GM21723 (cell line): ENCODE measurements at regions not wholly inside any gene's neighbourhood (a gene's known extent, or its start where the extent isn't known, plus 50 kb on each side); places are given as distances from the start of the nearest gene placed in this dataset.
"Not testable (repeated sequence)": the region's sequence is repeated elsewhere in the genome, so short reads cannot be mapped to it uniquely, and the experiment has no call there.

ENCODE experiments used
- ATAC-seq: cut with Tn5 transposase; IDR thresholded peaks from one replicate; pipeline ENCODE4 v1.9.1; 2021; ENCODE audit warnings: mild to moderate bottlenecking, moderate library complexity; ENCODE audit not compliant: unreplicated experiment

DNA sequence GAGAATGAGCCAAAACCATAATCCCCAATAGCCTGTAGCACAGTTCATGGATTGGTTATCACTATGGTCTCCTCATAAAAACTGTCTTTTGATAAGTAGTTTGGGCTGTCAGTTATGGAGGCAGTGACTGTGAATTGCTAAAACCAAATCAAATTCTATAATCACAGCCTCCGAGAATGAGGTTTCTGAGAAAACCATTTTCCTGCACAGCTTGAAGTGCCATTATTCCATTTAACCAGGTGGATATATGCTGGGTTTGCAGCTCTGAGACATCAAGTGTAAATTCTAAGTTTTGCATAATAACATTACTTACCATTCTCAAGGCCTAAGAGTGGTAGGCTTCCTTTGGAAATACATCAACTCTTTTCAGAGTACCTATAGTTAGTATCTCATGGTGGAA is 485.4 kb downstream of the FRK start:
- no peak for ATAC-seq

DNA sequence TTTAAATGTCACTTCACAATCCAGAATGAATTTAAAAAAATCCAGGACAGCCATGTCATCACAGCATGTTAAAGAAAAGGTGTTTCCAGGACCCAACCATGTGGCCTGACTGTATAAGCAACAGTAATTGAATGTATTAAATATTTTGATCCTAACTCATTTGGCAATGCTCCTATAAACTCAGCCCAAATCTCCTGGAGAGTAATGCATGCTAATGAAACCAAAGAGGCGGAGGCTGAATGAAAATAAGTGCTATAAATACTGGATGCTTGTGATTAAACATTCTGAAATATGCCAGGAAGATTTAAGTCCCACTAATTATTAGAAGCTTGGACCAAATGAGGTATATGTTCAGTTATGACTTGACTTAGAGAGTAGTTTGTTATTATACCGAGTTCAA is 486.8 kb downstream of the FRK start:
- ATAC-seq: no peak

DNA sequence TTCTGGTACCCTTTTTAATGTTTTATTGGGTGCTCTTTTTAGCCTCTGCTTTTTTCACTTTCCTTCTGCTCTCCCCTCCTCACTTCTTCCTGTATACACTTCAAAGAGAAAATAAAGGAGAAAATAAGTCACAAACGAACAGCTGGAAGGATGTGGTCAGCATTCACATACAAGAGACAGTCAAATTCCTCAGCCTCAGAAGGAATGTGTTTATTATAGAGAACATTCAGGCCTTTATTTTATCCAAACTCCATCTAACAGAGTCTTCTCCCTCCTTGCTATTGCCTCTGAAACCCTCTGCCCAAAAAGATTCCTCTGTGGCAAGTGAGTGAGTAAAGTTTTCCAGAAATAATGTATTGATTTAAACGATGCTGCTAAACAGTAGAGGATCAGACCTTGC is 490.4 kb downstream of the FRK start:
- no peak for ATAC-seq

DNA sequence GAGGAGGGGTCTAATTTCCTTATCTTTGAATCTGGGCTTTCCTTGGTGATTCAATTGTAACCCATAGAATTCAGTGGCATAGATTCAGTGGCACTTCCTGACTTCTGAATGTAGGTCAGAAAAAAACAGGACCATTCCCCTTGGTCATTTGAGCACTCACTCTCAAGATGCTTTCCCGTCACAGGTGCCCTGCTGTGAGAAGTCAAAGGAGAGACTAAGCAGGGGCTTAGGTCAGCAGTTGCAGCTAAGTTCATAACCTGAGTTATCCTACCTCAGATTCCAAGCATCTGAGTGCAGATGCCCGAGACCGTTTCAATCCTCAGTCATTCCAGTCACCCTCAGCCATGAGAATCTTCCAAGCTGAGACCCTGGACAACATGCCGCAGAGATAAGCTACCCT is 506.6 kb downstream of the FRK start:
- no peak for ATAC-seq

DNA sequence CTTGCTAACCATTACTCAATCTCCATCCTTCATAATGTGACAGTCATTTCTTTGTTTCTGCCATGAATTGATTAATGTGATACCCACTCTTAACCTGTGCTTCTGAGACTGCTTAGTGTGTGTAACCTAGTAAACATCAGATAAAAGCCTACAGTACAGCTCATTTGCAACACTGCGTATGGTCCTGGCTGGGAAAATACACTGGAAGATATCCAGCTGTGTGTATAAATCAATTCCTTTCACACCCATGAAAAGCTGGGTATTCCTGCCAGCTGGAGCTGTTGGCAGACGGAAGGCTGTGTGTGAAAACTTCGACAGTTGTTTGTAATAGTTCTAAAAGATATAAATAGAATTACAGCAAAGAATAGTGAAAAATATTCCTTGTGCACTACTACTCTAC is 509.2 kb downstream of the FRK start:
- no peak for ATAC-seq

DNA sequence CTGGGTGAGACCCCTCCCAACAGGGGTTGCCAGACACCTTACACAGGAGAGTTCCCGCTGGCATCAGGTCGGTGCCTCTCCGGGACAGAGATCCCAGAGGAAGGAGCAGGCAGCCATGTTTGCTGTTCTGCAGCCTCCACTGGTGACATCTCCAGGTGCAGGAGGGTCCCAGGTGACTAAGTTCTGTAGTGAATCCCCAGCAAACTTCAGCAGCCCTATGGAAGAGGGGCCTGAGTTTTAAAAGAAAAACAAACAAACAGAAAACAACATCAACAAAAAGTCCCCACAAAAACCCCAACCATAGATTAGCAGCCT is 515.1 kb downstream of the FRK start:
- ATAC-seq: no peak

DNA sequence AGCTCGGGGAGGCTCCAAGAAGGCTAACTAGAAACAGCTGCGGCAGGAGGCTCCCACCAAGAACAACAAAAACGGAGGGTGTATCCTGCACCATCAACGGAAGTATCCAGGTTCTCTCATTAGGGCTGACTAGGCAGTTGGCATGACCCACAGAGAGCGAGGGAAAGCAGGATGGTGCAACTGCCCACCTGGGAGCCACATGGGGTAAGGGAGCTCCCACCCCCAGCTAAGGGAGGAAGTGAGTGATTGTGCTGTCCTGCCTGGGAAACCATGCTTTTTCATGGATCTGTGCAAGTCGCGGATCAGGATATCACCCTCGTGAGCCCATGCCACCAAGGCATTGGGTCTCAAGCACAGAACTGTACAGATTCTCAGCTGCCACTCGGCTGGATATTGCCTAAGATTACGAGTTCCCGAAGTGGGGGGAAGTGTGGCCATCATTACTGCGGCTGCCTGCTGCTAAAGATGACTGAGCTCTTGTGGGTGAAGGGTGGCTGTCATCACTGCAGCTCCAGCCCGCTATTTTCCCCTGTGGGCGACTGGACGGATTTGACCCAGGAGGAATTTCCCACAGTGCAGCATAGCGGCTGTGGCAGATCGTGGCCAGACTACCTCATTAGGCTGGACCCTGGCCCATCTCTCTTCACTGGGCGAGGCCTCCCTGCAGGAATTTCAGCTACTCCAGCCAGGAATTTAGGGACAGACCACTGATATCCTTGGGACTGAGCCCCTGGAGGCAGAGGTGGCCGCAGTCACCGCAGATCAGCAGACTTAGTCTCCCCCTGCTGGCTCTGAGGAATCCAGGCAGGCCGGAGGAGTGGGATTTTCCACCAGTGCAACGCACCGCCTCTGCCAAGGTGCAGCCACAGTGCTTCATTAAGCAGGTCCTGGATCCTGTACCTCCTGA is 515.7 kb downstream of the FRK start:
- no peak for ATAC-seq

DNA sequence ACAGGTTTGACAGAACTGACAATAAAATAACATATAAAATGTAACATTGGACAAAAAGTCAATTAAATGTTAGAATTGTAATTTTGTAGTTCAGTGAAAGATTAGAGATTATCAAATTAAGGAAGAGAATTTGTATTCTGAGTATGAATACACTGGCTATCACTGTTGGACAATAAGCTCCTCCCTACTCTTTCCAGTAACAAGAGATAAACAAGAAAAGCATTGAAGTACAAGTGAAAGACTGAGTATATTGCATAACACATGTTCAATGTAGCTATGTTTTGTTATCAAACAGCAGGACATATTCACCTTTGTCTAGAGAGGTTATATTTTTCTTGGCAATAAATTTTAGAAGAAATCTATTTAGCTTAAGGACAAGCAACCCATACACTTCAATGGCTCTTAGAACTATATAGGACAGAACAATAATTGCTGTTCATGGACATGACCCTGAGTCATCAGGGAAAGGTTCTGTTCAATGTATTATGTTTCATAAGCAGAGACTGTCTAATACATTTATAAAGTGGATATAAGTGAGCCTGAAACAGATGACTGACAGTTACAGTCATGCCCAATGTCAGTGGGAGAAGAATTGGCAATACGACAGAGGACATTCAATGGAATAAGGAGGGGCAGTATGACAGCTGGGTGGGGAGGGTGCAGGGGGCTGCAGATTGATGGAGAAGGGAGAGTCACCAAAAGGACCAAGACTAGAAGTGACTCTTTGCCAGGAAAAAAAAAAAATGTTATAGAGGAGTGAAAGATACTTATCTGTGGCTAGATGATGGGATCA is 520.4 kb downstream of the FRK start:
- ATAC-seq: no peak

DNA sequence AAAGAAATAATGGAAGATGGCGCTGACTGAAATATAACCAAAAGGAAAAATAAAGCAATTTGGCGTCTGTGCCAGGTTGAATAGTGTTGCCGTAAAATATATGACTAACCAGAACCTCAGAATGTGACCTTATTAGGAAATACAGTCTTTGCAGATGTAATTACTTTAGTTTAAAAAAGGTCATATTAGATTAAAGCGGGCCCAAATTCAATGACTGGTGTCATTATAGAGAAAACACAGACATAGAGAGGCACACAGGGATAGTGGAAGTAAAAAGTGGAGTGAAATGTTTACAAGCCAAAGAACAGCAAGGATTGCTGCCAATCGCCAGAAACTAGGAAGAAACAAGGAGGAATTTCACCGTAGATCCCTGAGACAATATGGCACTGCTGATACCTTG is 521.2 kb downstream of the FRK start:
- no peak for ATAC-seq

DNA sequence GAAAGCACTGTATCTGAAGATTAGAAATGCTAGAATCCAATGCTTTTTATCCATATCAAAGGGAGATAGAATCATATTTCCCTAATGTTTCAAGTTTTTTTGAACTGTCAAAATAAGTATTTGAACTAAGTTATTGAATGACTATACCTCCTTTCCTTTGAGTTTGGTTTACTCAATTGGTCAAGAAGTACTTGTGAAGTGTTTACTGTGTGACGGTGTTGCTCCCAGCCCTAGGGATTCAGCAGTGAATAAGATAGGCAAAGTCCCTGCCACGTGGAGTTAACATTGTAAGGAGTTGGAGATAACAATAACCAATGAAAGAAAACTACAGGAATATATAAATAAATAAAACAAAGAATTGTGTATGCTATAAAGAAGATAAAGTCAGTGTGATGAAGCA is 535.9 kb downstream of the FRK start:
- no peak for ATAC-seq

DNA sequence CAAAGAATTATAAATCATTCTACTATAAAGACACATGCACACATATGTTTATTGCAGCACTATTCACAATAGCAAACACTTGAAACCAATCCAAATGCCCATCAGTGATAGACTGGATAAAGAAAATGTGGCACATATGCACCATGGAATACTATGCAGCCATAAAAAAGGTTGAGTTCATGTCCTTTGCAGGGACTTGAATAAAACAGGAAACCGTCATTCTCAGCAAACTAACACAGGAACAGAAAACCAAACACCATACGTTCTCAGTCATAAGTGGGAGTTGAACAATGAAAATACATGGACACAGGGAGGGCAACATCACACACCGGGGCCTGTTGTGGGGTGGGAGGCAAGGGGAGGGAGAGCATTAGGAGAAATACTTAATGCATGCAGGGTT is 538.9 kb downstream of the FRK start:
- not testable (repeated sequence) for ATAC-seq

DNA sequence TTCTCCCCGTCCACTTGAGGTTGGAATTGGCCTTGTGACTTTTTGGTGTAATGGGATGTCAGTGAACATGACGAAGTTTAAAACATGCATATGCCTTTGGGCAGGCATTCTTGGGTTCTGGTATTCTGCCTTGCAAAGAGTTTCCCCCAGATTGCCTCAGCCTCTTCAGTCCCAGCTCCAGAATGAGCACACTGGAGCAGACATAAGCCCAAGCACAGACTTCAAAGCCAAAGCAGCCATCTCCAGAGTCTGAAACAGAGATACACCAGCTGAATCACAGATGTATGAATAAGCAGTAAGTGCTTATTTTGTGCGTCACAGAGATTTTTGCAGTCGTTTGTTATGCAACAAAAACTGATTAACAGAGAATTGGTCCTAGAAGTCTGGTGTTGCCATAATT is 546.0 kb downstream of the FRK start:
- no peak for ATAC-seq

DNA sequence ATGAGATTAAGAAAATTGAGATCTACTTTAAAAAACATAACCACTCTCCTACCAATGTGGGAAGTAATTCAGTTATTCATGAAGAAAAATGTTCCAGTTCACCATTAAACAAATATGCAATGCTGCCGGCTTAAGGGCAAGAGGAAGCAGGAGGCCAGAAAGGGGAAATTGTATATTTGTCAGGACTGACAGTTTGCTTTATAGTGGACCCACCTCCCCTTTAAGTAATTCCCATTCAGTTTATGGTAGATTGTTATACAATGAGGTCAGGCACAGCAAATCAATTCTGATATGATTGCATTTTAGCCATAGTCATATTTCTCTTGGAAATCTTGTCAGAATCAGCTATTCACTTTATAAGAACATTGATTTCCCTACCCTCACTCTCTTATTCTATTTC is 547.8 kb downstream of the FRK start:
- no peak for ATAC-seq

DNA sequence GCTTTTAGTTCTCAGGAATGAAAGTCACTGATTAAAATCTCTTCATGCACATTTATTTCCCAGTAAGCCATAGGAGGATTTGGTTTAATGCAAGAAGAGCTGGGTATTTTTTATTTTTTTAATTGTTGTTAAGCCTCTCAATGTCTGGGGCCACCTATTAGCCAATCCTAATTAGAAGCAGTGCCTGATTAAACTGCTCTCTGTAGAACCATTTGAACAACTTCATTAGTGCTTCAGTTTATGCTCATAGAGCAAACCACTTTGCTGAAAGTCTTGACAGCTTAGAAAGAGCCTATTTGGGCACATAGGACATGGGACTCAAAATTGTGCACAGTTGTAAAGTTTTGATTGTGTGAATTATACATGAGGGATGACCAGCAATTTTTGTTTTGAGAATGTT is 548.9 kb downstream of the FRK start:
- no peak for ATAC-seq

DNA sequence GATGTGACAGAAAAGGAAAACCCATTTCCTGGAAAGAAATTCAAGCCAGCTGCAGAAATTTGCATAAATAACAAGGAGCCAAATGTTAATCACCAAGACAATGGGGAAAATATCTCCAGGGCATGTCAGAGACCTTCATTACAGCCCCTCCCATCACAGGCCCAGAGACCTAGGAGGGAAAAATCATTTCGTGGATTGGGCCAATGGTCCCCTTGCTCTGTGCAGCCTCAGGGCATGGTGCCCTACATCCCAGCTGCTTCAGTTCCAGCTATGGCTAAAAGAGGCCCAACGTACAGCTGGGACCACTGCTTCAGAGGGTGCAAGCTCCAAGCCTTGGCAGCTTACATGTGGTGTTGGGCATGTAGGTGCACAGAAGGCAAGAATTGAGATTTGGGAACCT is 558.3 kb downstream of the FRK start:
- ATAC-seq: not testable (repeated sequence)

DNA sequence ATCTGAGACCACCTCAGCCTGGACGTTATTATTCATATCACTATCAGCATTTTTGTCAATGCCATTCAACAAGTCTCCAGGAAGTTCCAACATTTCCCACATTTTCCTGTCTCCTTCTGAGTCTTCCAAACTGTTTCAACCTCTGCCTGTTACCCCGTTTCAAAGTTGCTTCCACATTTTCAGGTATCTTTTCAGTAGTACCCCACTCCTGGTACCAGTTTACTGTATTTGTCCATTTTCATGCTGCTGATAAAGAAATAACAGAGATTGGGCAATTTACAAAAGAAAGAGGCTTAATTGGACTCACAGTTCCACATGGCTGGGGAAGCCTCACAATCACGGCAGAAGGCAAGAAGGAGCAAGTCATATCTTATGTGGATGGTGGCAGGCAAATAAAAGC is 565.5 kb downstream of the FRK start:
- ATAC-seq: no peak

DNA sequence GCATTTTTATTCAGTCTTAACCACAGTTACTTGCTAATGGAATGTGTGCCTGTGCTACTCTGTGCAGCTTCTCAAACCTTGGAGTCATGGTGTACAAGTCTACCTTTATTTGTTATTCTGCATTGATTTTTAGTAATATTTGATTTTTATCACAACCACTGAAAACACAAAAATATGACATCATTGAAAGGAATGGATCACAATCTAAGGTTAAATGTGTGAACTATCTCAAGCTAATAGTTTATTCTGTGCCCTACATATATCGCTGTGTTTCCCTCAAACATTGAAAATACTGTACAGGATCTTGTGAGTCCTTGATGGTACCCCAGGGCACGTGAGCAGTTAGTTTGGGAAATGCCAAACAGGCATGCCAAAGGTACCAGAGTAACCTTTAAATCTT is 573.4 kb downstream of the FRK start:
- ATAC-seq: no peak

DNA sequence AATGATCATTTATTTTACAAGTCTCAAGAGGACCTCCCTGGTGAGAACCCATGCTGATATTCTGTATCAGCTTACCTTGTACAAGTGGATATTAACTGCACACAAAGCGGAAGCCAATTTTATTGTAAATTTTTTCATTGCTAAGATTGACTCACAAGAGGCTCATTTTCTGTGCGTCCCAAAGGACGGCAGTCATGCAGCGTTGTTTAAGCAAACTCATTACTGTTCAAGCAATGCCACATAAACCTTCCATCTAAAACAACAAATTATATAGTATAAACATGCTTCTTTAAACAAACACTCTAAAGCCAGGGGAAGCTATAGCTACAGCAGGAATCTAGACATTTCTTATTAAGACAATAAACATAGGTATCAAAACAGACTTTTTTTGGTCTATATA is 575.3 kb downstream of the FRK start:
- ATAC-seq: no peak

DNA sequence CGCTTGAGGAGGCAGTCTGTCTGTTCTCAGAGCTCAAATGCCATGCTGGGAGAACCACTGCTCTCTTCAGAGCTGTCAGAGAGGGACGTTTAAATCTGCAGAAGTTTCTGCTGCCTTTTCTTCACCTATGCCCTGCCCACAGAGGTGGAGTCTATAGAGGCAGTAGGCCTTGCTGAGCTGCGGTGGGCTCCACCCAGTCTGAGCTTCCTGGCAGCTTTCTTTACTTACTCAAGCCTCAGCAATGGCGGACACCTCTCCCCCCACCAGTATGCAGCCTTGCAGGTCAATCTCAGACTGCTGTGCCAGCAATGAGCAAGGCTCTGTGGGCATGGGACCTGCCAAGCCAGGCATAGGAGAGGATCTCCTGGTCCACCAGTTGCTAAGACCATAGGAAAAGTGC is 580.1 kb downstream of the FRK start:
- not testable (repeated sequence) for ATAC-seq

DNA sequence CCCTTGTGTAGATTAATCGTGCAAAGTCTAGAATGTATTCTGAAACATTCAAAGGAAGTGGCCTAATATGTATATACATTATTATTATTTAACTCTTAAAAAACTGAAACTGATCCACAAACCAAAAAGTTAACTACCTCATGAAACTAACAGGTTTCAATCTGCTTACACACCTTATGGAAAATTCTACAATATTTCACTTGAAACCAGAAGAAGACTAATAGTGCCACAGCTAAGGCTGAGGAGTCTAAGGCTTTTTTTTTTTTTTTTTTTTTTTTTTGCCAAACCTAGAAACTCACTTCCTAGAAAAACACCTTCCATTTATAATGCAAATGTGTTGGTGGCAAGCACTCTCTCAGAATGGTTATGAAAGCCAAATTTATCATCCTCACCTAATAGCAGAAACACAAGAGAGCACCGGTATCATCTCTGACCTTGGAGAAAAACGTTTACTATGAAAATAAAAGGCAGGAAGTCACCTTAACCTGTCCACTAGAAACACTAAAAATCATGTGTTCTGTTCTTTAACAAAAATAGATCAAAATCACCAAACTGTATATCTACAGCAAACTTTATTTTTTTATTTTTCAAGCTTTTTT is 586.1 kb downstream of the FRK start:
- ATAC-seq: no peak

DNA sequence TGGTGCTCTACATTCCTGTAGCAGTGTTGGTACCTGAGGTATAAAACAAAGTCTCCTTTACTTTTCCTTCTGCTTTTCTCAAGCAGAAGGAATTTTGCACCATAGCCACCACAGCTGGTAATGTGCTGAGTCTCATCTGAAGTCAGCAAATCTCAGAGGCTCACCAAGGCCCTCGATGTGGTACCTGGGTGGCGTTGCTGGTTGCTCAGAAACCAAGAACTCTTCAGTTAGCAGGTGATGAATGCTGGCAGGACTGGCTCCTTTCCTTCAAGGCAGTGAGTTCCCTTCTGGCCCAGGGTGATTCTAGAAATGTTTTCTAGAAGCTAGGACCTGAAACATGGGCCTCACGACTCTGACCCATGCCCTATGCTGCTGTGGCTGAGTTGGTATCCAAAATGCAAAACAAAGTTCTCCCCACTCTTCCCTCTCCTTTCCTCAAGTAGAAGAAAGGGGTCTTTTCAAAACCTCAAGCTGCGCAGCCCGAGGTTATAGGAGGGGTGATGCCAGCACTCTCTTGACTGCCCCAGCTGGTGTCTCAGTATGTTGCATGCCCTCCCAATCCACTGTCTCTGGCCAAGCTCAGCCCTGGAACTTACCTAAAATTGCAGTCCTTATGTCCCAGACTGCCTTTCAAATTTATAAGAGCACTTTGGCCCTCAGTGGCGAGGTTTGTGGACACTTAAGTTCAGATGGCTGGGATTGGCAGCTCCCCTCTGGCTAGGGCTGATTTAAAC is 592.3 kb downstream of the FRK start:
- ATAC-seq: no peak
